ENCODE measurements at regions not wholly inside any gene's neighbourhood (a gene's known extent, or its start where the extent isn't known, plus 50 kb on each side); places are given as distances from the start of the nearest gene placed in this dataset.

GRCh38 chr12:59453475-59453874 lies 142.4 kb upstream of the SLC16A7 start:
- Histone ChIP-seq H3T11ph (ENCODE audit: low read length) (no peak overlapping the region), H2AFZ (ENCODE audit: low read length) (no peak overlapping the region)

More at GRCh38 chr12:59453475-59453874, 142.4 kb upstream of the SLC16A7 start:
- Histone ChIP-seq H2BK15ac (ENCODE audit: low read depth, low read length) (no peak overlapping the region), H3K14ac (ENCODE audit: insufficient read depth, low read length) (no peak overlapping the region), H2AK5ac (ENCODE audit: insufficient read length, low read length) (no peak overlapping the region), H2BK5ac (ENCODE audit: insufficient read length, low read length) (no peak overlapping the region), H2BK120ac (ENCODE audit: low read depth, low read length, poor library complexity, severe bottlenecking) (no peak overlapping the region), H3K18ac (ENCODE audit: insufficient read length, low read depth, low read length) (no peak overlapping the region), H3K79me2 (ENCODE audit: insufficient read depth, low read length) (no peaks in the 10 kb centered on the region), H2BK12ac (ENCODE audit: insufficient read length, low read depth, low read length) (no peak overlapping the region), H3K79me1 (ENCODE audit: insufficient read depth, low read depth, low read length, poor library complexity, severe bottlenecking) (no peaks in the 10 kb centered on the region), H3K23me2 (ENCODE audit: insufficient read length, low read depth, low read length, poor library complexity, severe bottlenecking) (no peaks in the 10 kb centered on the region), H3K27ac (ENCODE audit: insufficient read length, low read depth, low read length) (no peak overlapping the region), H3K4ac (ENCODE audit: low read depth, low read length) (no peak overlapping the region), H4K20me1 (ENCODE audit: control insufficient read depth, insufficient read depth, insufficient read length) (no peaks in the 10 kb centered on the region), H4K91ac (ENCODE audit: insufficient read length, low read depth, low read length) (no peak overlapping the region), H3K27me3 (ENCODE audit: insufficient read depth, low read length) (no peaks in the 10 kb centered on the region), H3K9me3 (ENCODE audit: control insufficient read depth, low read depth, low read length) (no peaks in the 10 kb centered on the region), H3K23ac (ENCODE audit: insufficient read length, low read depth, low read length) (no peak overlapping the region), H3K4me2 (ENCODE audit: insufficient read depth, insufficient read length, low read length) (no peak overlapping the region), H4K8ac (replicated peaks; ENCODE audit: insufficient read length, low read depth, low read length) (no peak overlapping the region), H3K56ac (ENCODE audit: insufficient read length, low read depth, low read length) (no peak overlapping the region), H3K4me1 (ENCODE audit: insufficient read depth, low read length) (no peaks in the 10 kb centered on the region), H3K9ac (ENCODE audit: extremely low read depth, insufficient read length, low read length) (no peak overlapping the region), H4K5ac (ENCODE audit: insufficient read length, low read depth, low read length) (no peak overlapping the region), H2BK20ac (ENCODE audit: low read depth, low read length, poor library complexity, severe bottlenecking) (no peak overlapping the region)
- no peak for TF ChIP-seq CTCF (conservative IDR thresholded peaks at IDR 0.05)
- Mint-ChIP-seq H3K4me1 (peaks cover under 1% of the 10 kb centered on the region in 2 experiments; a peak in 2 of 4 replicates), H3K27me3 (ENCODE audit: low read depth) (no peaks in the 10 kb centered on the region), H3K4me3 (no peak overlapping the region), H3K9me3 (no peaks in the 10 kb centered on the region), H3K27ac (no peak overlapping the region), H3K36me3 (ENCODE audit: insufficient read depth in 1 of 3, low read depth in 3 of 3) (no peaks in the 10 kb centered on the region)
- no peak for DNase-seq
